NCI-H1417 (cell line): ENCODE measurements at regions not wholly inside any gene's neighbourhood (a gene's known extent, or its start where the extent isn't known, plus 50 kb on each side); places are given as distances from the start of the nearest gene placed in this dataset.
"Not testable (repeated sequence)": the region's sequence is repeated elsewhere in the genome, so short reads cannot be mapped to it uniquely, and the experiment has no call there.

ENCODE experiments used
- DNase-seq, 3 experiments: peaks; one replicate each; lab custom pipeline; 2025; lab: John Stamatoyannopoulos, UW

DNA sequence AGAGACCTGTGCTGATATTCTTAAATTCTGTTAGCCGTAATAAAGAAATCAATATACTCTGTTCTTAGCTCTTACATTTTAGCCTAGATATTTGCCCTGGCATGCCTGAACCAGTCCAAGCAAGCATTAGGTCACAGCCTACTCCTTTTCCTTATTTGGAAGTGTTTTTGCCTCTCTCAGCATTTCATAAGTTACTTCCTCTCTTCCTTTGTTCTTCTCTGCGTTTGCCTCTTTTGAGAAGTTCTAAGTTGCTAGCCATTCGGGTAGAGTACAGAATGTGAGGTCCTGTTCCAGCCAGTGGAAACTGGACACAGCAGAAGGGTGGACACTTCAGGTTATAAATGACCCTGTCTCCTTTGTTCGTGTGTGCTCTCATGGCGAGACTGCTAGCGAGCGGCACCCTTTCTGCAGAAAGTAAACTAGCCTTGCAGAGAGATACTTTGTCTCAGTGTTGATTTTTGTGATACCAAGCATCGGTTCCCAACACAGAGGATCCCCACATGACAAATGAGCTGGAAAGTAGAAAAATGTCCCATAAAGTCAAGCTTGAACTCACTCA, 75.0 kb upstream of the FAM153A start:
- not testable (repeated sequence) for DNase-seq

- DNase-seq: not testable (repeated sequence)
These were observed 73.8 kb upstream of the FAM153A start for GRCh38 chr5:177856474-177856873.

- not testable (repeated sequence) for DNase-seq
These were observed 65.2 kb upstream of the FAM153A start for GRCh38 chr5:177847914-177848313.

- not testable (repeated sequence) for DNase-seq
These were observed 63.9 kb upstream of the FAM153A start for GRCh38 chr5:177846598-177846997.

DNA sequence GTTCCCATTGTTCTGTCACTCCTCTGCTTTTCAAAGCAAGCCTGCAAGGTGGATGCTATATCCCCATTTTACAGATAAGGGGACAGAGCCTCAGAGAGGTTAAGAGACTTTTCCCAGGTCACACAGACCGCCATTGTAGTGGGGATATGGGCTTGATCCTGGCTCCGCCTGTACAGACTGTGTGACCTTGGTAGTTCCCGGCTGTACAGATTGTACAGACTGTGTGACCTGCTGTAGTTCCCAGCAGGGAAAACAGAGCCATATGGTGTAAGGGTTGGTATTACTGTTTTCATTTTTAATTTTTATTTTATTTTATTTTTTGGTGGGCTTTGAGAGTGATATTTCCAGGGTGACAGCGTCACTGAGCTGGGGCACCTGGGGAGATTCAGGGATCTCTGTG, 63.2 kb upstream of the FAM153A start:
- DNase-seq: not testable (repeated sequence)

DNA sequence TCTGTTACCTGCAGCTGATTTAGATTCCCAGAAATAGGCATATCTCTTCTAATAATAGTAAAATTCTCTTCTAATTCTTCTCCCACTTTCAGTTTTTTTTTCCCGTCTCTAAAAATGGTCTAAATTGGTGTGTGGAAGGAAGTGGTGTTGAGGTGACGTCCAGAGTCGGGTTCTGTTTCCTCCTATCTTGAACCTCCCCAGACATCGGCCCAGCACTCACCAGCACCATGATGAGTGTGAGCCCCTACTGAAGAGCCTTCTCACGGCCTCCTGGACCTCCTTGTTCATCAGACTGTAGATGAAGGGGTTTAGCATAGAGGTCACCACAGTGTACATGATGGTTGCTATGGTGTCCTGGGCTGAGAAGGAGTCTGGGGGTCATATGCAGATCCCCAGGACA, 53.5 kb upstream of the FAM153A start:
- DNase-seq: not testable (repeated sequence)
